ENCODE measurements at regions not wholly inside any gene's neighbourhood (a gene's known extent, or its start where the extent isn't known, plus 50 kb on each side); places are given as distances from the start of the nearest gene placed in this dataset.
"Not testable (repeated sequence)": the region's sequence is repeated elsewhere in the genome, so short reads cannot be mapped to it uniquely, and the experiment has no call there.

GRCh38 chr17:70323269-70323668 lies 153.9 kb downstream of the KCNJ2 start:
- Histone ChIP-seq H3K27ac (ENCODE audit: low read length) (no peak overlapping the region), H3K4me3 (ENCODE audit: low read length) (no peak overlapping the region), H3K4me1 (ENCODE audit: control insufficient read depth, insufficient read depth, low read length) (no peaks in the 10 kb centered on the region), H3K9me3 (ENCODE audit: control insufficient read depth, low read length) (no peaks in the 10 kb centered on the region), H3K27me3 (ENCODE audit: control insufficient read depth, insufficient read depth) (no peaks in the 10 kb centered on the region)
- no peak for ATAC-seq
- intact Hi-C loops (cut with DNase I): no loop called here
- 86% methylated on average over 2 of the region's 2 CpGs for WGBS
- DNase-seq: no peak

- Histone ChIP-seq H3K4me3 (ENCODE audit: low read length) (no peak overlapping the region), H3K27me3 (ENCODE audit: control insufficient read depth, insufficient read depth) (no peaks in the 10 kb centered on the region), H3K4me1 (ENCODE audit: control insufficient read depth, insufficient read depth, low read length) (no peaks in the 10 kb centered on the region), H3K27ac (ENCODE audit: low read length) (no peak overlapping the region), H3K9me3 (ENCODE audit: control insufficient read depth, low read length) (no peaks in the 10 kb centered on the region)
- intact Hi-C loops (cut with DNase I): no loop called here
- ATAC-seq (no peak), DNase-seq (no peak)
- WGBS: 75% methylated on average over 1 of the region's 1 CpG
Observed at GRCh38 chr17:70324031-70324430, 154.7 kb downstream of the KCNJ2 start.

- DNase-seq (no peak), ATAC-seq (no peak)
- no peaks in the 10 kb centered on the region for H3K9me3 ChIP-seq (ENCODE audit: control insufficient read depth, low read length)
- 90% methylated on average over 1 of the region's 1 CpG for WGBS
- H3K4me3 ChIP-seq (ENCODE audit: low read length): no peak overlapping the region
- intact Hi-C loops (cut with DNase I): no loop called here
- H3K27me3 ChIP-seq (ENCODE audit: control insufficient read depth, insufficient read depth): no peaks in the 10 kb centered on the region
- no peaks in the 10 kb centered on the region for H3K4me1 ChIP-seq (ENCODE audit: control insufficient read depth, insufficient read depth, low read length)
- no peak overlapping the region for H3K27ac ChIP-seq (ENCODE audit: low read length)
Observed at GRCh38 chr17:70327279-70327678, 157.9 kb downstream of the KCNJ2 start.

- ATAC-seq (no peak), DNase-seq (no peak)
- no peaks in the 10 kb centered on the region for H3K4me1 ChIP-seq (ENCODE audit: control insufficient read depth, insufficient read depth, low read length)
- no peak overlapping the region for H3K27ac ChIP-seq (ENCODE audit: low read length)
- intact Hi-C loops (cut with DNase I): no loop called here
- no peaks in the 10 kb centered on the region for H3K27me3 ChIP-seq (ENCODE audit: control insufficient read depth, insufficient read depth)
- H3K9me3 ChIP-seq (ENCODE audit: control insufficient read depth, low read length): no peaks in the 10 kb centered on the region
- WGBS: 47% methylated on average over 10 of the region's 10 CpGs
- H3K4me3 ChIP-seq (ENCODE audit: low read length): no peak overlapping the region
Observed at GRCh38 chr17:70327723-70328122, 158.4 kb downstream of the KCNJ2 start.

- Histone ChIP-seq H3K4me3 (ENCODE audit: low read length) (no peak overlapping the region), H3K9me3 (ENCODE audit: control insufficient read depth, low read length) (no peaks in the 10 kb centered on the region), H3K27ac (ENCODE audit: low read length) (no peak overlapping the region), H3K4me1 (ENCODE audit: control insufficient read depth, insufficient read depth, low read length) (no peaks in the 10 kb centered on the region), H3K27me3 (ENCODE audit: control insufficient read depth, insufficient read depth) (no peaks in the 10 kb centered on the region)
- WGBS: 83% methylated on average over 2 of the region's 2 CpGs
- ATAC-seq (no peak), DNase-seq (no peak)
- intact Hi-C loops (cut with DNase I): no loop called here
Observed at GRCh38 chr17:70329721-70330120, 160.4 kb downstream of the KCNJ2 start.

- ATAC-seq; DNase-seq; H3K27ac ChIP-seq (ENCODE audit: low read length); H3K9me3 ChIP-seq (ENCODE audit: control insufficient read depth, low read length); intact Hi-C loops (cut with DNase I); H3K4me3 ChIP-seq (ENCODE audit: low read length); H3K4me1 ChIP-seq (ENCODE audit: control insufficient read depth, insufficient read depth, low read length); H3K27me3 ChIP-seq (ENCODE audit: control insufficient read depth, insufficient read depth): not testable (repeated sequence)
- 95% methylated on average over 1 of the region's 1 CpG for WGBS
Observed at GRCh38 chr17:70331066-70331465, 161.7 kb downstream of the KCNJ2 start.

- WGBS: 58% methylated on average over 6 of the region's 6 CpGs
- ATAC-seq (no peak), DNase-seq (no peak)
- Histone ChIP-seq H3K9me3 (ENCODE audit: control insufficient read depth, low read length) (no peaks in the 10 kb centered on the region), H3K4me3 (ENCODE audit: low read length) (no peak overlapping the region), H3K27ac (ENCODE audit: low read length) (no peak overlapping the region), H3K27me3 (ENCODE audit: control insufficient read depth, insufficient read depth) (no peaks in the 10 kb centered on the region), H3K4me1 (ENCODE audit: control insufficient read depth, insufficient read depth, low read length) (no peaks in the 10 kb centered on the region)
- intact Hi-C loops (cut with DNase I): no loop called here
Observed at GRCh38 chr17:70332356-70333210, 163.3 kb downstream of the KCNJ2 start.

GRCh38 chr17:70336411-70336810 lies 167.1 kb downstream of the KCNJ2 start:
- Histone ChIP-seq H3K4me1 (ENCODE audit: control insufficient read depth, insufficient read depth, low read length) (no peaks in the 10 kb centered on the region), H3K9me3 (ENCODE audit: control insufficient read depth, low read length) (no peaks in the 10 kb centered on the region), H3K27ac (ENCODE audit: low read length) (no peak overlapping the region), H3K27me3 (ENCODE audit: control insufficient read depth, insufficient read depth) (no peaks in the 10 kb centered on the region), H3K4me3 (ENCODE audit: low read length) (no peak overlapping the region)
- no peak for DNase-seq
- 80% methylated on average over 2 of the region's 2 CpGs for WGBS
- intact Hi-C loops (cut with DNase I): no loop called here
- no peak for ATAC-seq

- ATAC-seq (no peak), DNase-seq (no peak)
- H3K4me1 ChIP-seq (ENCODE audit: control insufficient read depth, insufficient read depth, low read length): no peaks in the 10 kb centered on the region
- no peak overlapping the region for H3K27ac ChIP-seq (ENCODE audit: low read length)
- H3K9me3 ChIP-seq (ENCODE audit: control insufficient read depth, low read length): no peaks in the 10 kb centered on the region
- WGBS: 81% methylated on average over 1 of the region's 1 CpG
- H3K4me3 ChIP-seq (ENCODE audit: low read length): no peak overlapping the region
- intact Hi-C loops (cut with DNase I): no loop called here
- H3K27me3 ChIP-seq (ENCODE audit: control insufficient read depth, insufficient read depth): no peaks in the 10 kb centered on the region
Observed at GRCh38 chr17:70338946-70339354, 169.6 kb downstream of the KCNJ2 start.

GRCh38 chr17:70343114-70343513 lies 173.8 kb downstream of the KCNJ2 start:
- WGBS: 86% methylated on average over 5 of the region's 5 CpGs

GRCh38 chr17:70344386-70345060 lies 175.2 kb downstream of the KCNJ2 start:
- intact Hi-C loops (cut with DNase I): no loop called here
- WGBS: 19% methylated on average over 6 of the region's 6 CpGs
- DNase-seq: no peak
- Histone ChIP-seq H3K4me1 (ENCODE audit: control insufficient read depth, insufficient read depth, low read length) (no peaks in the 10 kb centered on the region), H3K4me3 (ENCODE audit: low read length) (peak overlapping the region; percentile 27), H3K9me3 (ENCODE audit: control insufficient read depth, low read length) (no peaks in the 10 kb centered on the region), H3K27me3 (ENCODE audit: control insufficient read depth, insufficient read depth) (no peaks in the 10 kb centered on the region), H3K27ac (ENCODE audit: low read length) (no peak overlapping the region)
- ATAC-seq: no peak

More at GRCh38 chr17:70343114-70343513, 173.8 kb downstream of the KCNJ2 start:
- Histone ChIP-seq H3K9me3 (ENCODE audit: control insufficient read depth, low read length) (no peaks in the 10 kb centered on the region), H3K4me3 (ENCODE audit: low read length) (no peak overlapping the region), H3K4me1 (ENCODE audit: control insufficient read depth, insufficient read depth, low read length) (no peaks in the 10 kb centered on the region), H3K27ac (ENCODE audit: low read length) (no peak overlapping the region), H3K27me3 (ENCODE audit: control insufficient read depth, insufficient read depth) (no peaks in the 10 kb centered on the region)
- intact Hi-C loops (cut with DNase I): no loop called here
- ATAC-seq (no peak), DNase-seq (no peak)
